H9 (cell line): ENCODE measurements at regions not wholly inside any gene's neighbourhood (a gene's known extent, or its start where the extent isn't known, plus 50 kb on each side); places are given as distances from the start of the nearest gene placed in this dataset.

ENCODE experiments used
- DNase-seq: peaks from one replicate; pipeline ENCODE4 v3.0.0-alpha.2; 2017
- H2AFZ ChIP-seq: one replicate; pipeline ENCODE4 v1.6.1; 2013; ENCODE audit warnings: mild to moderate bottlenecking, low read length, control low read depth, moderate library complexity
- H2AK5ac ChIP-seq: 2 replicates; pipeline ENCODE4 v1.6.1; 2013; ENCODE audit warnings: low read length, control low read depth, mixed read lengths; ENCODE audit not compliant: insufficient read length
- H2BK120ac ChIP-seq: one replicate; pipeline ENCODE4 v1.6.1; 2013; ENCODE audit warnings: low read depth, mild to moderate bottlenecking, low read length, control low read depth, inconsistent platforms; ENCODE audit not compliant: poor library complexity, severe bottlenecking
- H2BK12ac ChIP-seq: 2 replicates; pipeline ENCODE4 v1.6.1; 2013; ENCODE audit warnings: low read length, control low read depth, mixed read lengths, low read depth; ENCODE audit not compliant: insufficient read length
- H2BK15ac ChIP-seq: 2 replicates; pipeline ENCODE4 v1.6.1; 2013; ENCODE audit warnings: low read depth, low read length, control low read depth
- H2BK20ac ChIP-seq: one replicate; pipeline ENCODE4 v1.6.1; 2013; ENCODE audit warnings: low read depth, mild to moderate bottlenecking, low read length, control low read depth, inconsistent platforms; ENCODE audit not compliant: poor library complexity, severe bottlenecking
- H2BK5ac ChIP-seq: 2 replicates; pipeline ENCODE4 v1.6.1; 2013; ENCODE audit warnings: low read length, control low read depth, mixed read lengths; ENCODE audit not compliant: insufficient read length
- H3K14ac ChIP-seq: 2 replicates; pipeline ENCODE4 v1.6.1; 2013; ENCODE audit warnings: low read length, control low read depth; ENCODE audit not compliant: insufficient read depth
- H3K18ac ChIP-seq: 2 replicates; pipeline ENCODE4 v1.6.1; 2013; ENCODE audit warnings: low read depth, mild to moderate bottlenecking, mixed read lengths, low read length, control low read depth; ENCODE audit not compliant: insufficient read length
- H3K23ac ChIP-seq: 2 replicates; pipeline ENCODE4 v1.6.1; 2013; ENCODE audit warnings: low read length, control low read depth, mixed read lengths, low read depth; ENCODE audit not compliant: insufficient read length
- H3K23me2 ChIP-seq: 2 replicates; pipeline ENCODE4 v1.6.1; 2013; ENCODE audit warnings: low read depth, mild to moderate bottlenecking, mixed read lengths, low read length, control low read depth; ENCODE audit not compliant: insufficient read length, poor library complexity, severe bottlenecking
- H3K27ac ChIP-seq: 2 replicates; pipeline ENCODE4 v1.5.1; 2013; ENCODE audit warnings: low read length, control low read depth, mixed read lengths, low read depth; ENCODE audit not compliant: insufficient read length
- H3K27me3 ChIP-seq: 2 replicates; pipeline ENCODE4 v1.6.1; 2013; ENCODE audit warnings: low read length, control low read depth, inconsistent platforms; ENCODE audit not compliant: insufficient read depth
- H3K4ac ChIP-seq: 2 replicates; pipeline ENCODE4 v1.6.1; 2013; ENCODE audit warnings: low read depth, mild to moderate bottlenecking, control low read depth, inconsistent platforms, low read length, moderate library complexity
- H3K4me1 ChIP-seq: 2 replicates; pipeline ENCODE4 v1.6.1; 2013; ENCODE audit warnings: low read length, control low read depth, inconsistent platforms; ENCODE audit not compliant: insufficient read depth
- H3K4me2 ChIP-seq: 2 replicates; pipeline ENCODE4 v1.6.1; 2013; ENCODE audit warnings: low read length, control low read depth, mixed read lengths; ENCODE audit not compliant: insufficient read length, insufficient read depth
- H3K56ac ChIP-seq: 2 replicates; pipeline ENCODE4 v1.6.1; 2013; ENCODE audit warnings: low read depth, mild to moderate bottlenecking, mixed read lengths, low read length, control low read depth; ENCODE audit not compliant: insufficient read length
- H3K79me1 ChIP-seq: 2 replicates; pipeline ENCODE4 v1.6.1; 2013; ENCODE audit warnings: low read depth, mild to moderate bottlenecking, moderate library complexity, low read length, control low read depth, inconsistent platforms; ENCODE audit not compliant: insufficient read depth, poor library complexity, severe bottlenecking
- H3K79me2 ChIP-seq: 2 replicates; pipeline ENCODE4 v1.6.1; 2013; ENCODE audit warnings: low read length, control low read depth, inconsistent platforms; ENCODE audit not compliant: insufficient read depth
- H3K9ac ChIP-seq: 2 replicates; pipeline ENCODE4 v1.6.1; 2013; ENCODE audit warnings: low read length, control low read depth, mixed read lengths; ENCODE audit not compliant: insufficient read length; ENCODE audit errors: extremely low read depth
- H3K9me3 ChIP-seq: one replicate; pipeline ENCODE4 v1.6.1; 2013; ENCODE audit warnings: low read depth, low read length, inconsistent platforms; ENCODE audit not compliant: control insufficient read depth
- H3T11ph ChIP-seq: one replicate; pipeline ENCODE4 v1.6.1; 2013; ENCODE audit warnings: mild to moderate bottlenecking, low read length, control low read depth, inconsistent platforms
- H4K20me1 ChIP-seq: one replicate; pipeline ENCODE4 v1.6.1; 2013; ENCODE audit not compliant: control insufficient read depth, insufficient read length, insufficient read depth
- H4K5ac ChIP-seq: 2 replicates; pipeline ENCODE4 v1.6.1; 2013; ENCODE audit warnings: low read depth, mild to moderate bottlenecking, mixed read lengths, low read length, control low read depth; ENCODE audit not compliant: insufficient read length
- H4K8ac ChIP-seq: replicated peaks from 2 replicates; pipeline ENCODE4 v1.6.1; 2013; ENCODE audit warnings: low read length, control low read depth, mixed read lengths, low read depth; ENCODE audit not compliant: insufficient read length
- H4K91ac ChIP-seq: 2 replicates; pipeline ENCODE4 v1.6.1; 2013; ENCODE audit warnings: low read depth, mild to moderate bottlenecking, moderate library complexity, mixed read lengths, low read length, control low read depth; ENCODE audit not compliant: insufficient read length
- H3K27ac Mint-ChIP-seq, 3 experiments: 2 replicates in 2 of 3; 3 replicates in 1 of 3; pipeline ENCODE4 v1.8.0; 2020 to 2021; ENCODE audit warnings: mixed read lengths in 3 of 3, mild to moderate bottlenecking in 1 of 3, moderate library complexity in 1 of 3
- H3K27me3 Mint-ChIP-seq: 2 replicates; pipeline ENCODE4 v1.8.0; 2021; ENCODE audit warnings: low read depth, mild to moderate bottlenecking, moderate library complexity, mixed read lengths
- H3K36me3 Mint-ChIP-seq, 3 experiments: 2 replicates in 2 of 3; 3 replicates in 1 of 3; pipeline ENCODE4 v1.8.0; 2020 to 2021; ENCODE audit warnings: low read depth in 3 of 3, mixed read lengths in 3 of 3; ENCODE audit not compliant: insufficient read depth in 1 of 3
- H3K4me1 Mint-ChIP-seq, 2 experiments: 2 replicates each; pipeline ENCODE4 v1.8.0; 2020; ENCODE audit warnings: mixed read lengths in 2 of 2
- H3K4me3 Mint-ChIP-seq, 2 experiments: 2 replicates in 1 of 2; 3 replicates in 1 of 2; pipeline ENCODE4 v1.8.0; 2020 to 2021; ENCODE audit warnings: mild to moderate bottlenecking in 2 of 2, mixed read lengths in 2 of 2, moderate library complexity in 1 of 2
- H3K9me3 Mint-ChIP-seq, 2 experiments: 2 replicates in 1 of 2; 3 replicates in 1 of 2; pipeline ENCODE4 v1.8.0; 2020; ENCODE audit warnings: mild to moderate bottlenecking in 2 of 2, mixed read lengths in 2 of 2, moderate library complexity in 1 of 2
- WGBS: extraction: QIAGEN DNeasy Blood & Tissue Kit; methylation state at CpG from one replicate; pipeline ENCODE4 v1.1.7; 2013; ENCODE audit warnings: missing lambda C conversion rate, low lambda C conversion rate, mixed read lengths; ENCODE audit not compliant: insufficient read length; ENCODE audit errors: extremely low coverage; 5-methylcytosine and 5-hydroxymethylcytosine counted together
- TF ChIP-seq, protein P1 (sequence below): fragments of 200-600 bp; sonication (generic); conservative IDR thresholded peaks from 3 replicates; pipeline ENCODE4 v1.8.0; 2021; ENCODE audit warnings: antibody characterized with exemption, mild to moderate bottlenecking

DNA sequence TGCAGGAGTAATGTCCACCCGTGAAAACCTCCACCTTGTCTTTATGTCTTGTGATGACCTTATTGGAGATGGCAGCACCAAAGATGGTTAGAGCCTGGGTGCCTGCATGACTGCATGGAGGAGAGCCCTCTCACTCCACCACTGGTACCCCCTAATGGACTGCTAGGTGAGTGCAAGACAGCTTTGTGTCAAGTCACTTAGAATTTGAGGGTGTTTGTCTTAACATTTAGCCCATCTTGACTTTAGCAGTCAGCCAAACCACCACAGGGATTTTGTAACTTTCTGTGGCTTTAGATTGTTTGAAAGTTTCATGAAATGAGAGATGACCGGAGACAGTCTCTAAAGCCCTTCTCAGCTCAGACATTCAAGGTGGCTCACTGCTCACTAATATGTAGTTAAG lies 232.9 kb upstream of the NCAM1 start:
- TF ChIP-seq, protein P1, sequence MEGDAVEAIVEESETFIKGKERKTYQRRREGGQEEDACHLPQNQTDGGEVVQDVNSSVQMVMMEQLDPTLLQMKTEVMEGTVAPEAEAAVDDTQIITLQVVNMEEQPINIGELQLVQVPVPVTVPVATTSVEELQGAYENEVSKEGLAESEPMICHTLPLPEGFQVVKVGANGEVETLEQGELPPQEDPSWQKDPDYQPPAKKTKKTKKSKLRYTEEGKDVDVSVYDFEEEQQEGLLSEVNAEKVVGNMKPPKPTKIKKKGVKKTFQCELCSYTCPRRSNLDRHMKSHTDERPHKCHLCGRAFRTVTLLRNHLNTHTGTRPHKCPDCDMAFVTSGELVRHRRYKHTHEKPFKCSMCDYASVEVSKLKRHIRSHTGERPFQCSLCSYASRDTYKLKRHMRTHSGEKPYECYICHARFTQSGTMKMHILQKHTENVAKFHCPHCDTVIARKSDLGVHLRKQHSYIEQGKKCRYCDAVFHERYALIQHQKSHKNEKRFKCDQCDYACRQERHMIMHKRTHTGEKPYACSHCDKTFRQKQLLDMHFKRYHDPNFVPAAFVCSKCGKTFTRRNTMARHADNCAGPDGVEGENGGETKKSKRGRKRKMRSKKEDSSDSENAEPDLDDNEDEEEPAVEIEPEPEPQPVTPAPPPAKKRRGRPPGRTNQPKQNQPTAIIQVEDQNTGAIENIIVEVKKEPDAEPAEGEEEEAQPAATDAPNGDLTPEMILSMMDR = no peak
- Mint-ChIP-seq H3K9me3 (no peaks in the 10 kb centered on the region; a peak in 1 of 5 replicates), H3K4me1 (0 out of 4 replicates have a peak, but pooled peaks cover 2% of the 10 kb centered on the region in 2 experiments), H3K27me3 (peaks cover 2% of the 10 kb centered on the region), H3K27ac (no peak overlapping the region), H3K4me3 (no peak overlapping the region), H3K36me3 (no peaks in the 10 kb centered on the region)
- no peak overlapping the region for H2BK15ac ChIP-seq
- no CpG with 5 or more reads among the region's 2 CpGs for WGBS
- H3K27me3 ChIP-seq = no peaks in the 10 kb centered on the region
- H3K9ac ChIP-seq = no peak overlapping the region
- no peak overlapping the region for H3K27ac ChIP-seq
- no peak overlapping the region for H2AK5ac ChIP-seq
- H3K4me1 ChIP-seq = no peaks in the 10 kb centered on the region
- no peaks in the 10 kb centered on the region for H3K23me2 ChIP-seq
- H4K20me1 ChIP-seq = no peaks in the 10 kb centered on the region
- H4K8ac ChIP-seq = no peak overlapping the region
- no peak overlapping the region for H3T11ph ChIP-seq
- no peak overlapping the region for H3K4ac ChIP-seq
- no peak overlapping the region for H2BK12ac ChIP-seq
- H3K4me2 ChIP-seq = no peak overlapping the region
- H3K18ac ChIP-seq = no peak overlapping the region
- no peak overlapping the region for H4K91ac ChIP-seq
- H3K23ac ChIP-seq = no peak overlapping the region
- H3K79me1 ChIP-seq = no peaks in the 10 kb centered on the region
- H3K56ac ChIP-seq = no peak overlapping the region
- no peak overlapping the region for H2BK5ac ChIP-seq
- no peaks in the 10 kb centered on the region for H3K79me2 ChIP-seq
- H2AFZ ChIP-seq = no peak overlapping the region
- H2BK120ac ChIP-seq = no peak overlapping the region
- no peak overlapping the region for H2BK20ac ChIP-seq
- no peak for DNase-seq
- H3K14ac ChIP-seq = no peak overlapping the region
- H4K5ac ChIP-seq = no peak overlapping the region
- H3K9me3 ChIP-seq = no peaks in the 10 kb centered on the region
